ENCODE measurements at regions not wholly inside any gene's neighbourhood (a gene's known extent, or its start where the extent isn't known, plus 50 kb on each side); places are given as distances from the start of the nearest gene placed in this dataset.

DNA sequence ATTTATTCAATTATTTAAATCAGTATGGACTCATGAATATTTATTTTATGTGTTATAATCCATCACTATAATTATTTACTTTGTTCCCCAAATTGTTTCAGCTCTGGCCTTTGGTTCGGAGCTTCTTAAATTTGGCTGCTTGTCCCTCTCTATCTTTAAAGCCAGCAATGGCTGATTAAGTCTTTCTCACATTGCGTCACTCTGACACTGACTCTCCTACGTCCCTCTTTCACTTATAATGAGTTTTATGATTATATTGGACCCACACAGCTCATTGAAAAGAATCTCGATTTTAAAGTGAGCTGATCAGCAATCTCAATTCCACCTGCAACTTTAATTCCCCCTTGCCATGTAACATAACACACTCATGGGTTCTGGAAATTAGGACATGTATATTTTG lies 185.2 kb upstream of the SLC39A10 start:
- H3K4me3 ChIP-seq = no peak overlapping the region
- TF ChIP-seq POLR2AphosphoS5 (IDR thresholded peaks at IDR 0.05) (no peak), POLR2A (IDR thresholded peaks at IDR 0.05) (no peak)
- TF ChIP-seq, protein P1, sequence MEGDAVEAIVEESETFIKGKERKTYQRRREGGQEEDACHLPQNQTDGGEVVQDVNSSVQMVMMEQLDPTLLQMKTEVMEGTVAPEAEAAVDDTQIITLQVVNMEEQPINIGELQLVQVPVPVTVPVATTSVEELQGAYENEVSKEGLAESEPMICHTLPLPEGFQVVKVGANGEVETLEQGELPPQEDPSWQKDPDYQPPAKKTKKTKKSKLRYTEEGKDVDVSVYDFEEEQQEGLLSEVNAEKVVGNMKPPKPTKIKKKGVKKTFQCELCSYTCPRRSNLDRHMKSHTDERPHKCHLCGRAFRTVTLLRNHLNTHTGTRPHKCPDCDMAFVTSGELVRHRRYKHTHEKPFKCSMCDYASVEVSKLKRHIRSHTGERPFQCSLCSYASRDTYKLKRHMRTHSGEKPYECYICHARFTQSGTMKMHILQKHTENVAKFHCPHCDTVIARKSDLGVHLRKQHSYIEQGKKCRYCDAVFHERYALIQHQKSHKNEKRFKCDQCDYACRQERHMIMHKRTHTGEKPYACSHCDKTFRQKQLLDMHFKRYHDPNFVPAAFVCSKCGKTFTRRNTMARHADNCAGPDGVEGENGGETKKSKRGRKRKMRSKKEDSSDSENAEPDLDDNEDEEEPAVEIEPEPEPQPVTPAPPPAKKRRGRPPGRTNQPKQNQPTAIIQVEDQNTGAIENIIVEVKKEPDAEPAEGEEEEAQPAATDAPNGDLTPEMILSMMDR (IDR thresholded peaks at IDR 0.05 in 8 of 11, conservative IDR thresholded peaks at IDR 0.05 in 3 of 11) = no peak
- H3K4me1 ChIP-seq = peaks cover 0 to 29% (median 1%) of the 10 kb centered on the region in 6 donors
- H3K36me3 ChIP-seq = no peaks in the 10 kb centered on the region
- no peaks in the 10 kb centered on the region for H3K27me3 ChIP-seq (replicated peaks in 1 of 7)
- DNase-seq = no peak
- peaks cover 0 to 8% (median 2%) of the 10 kb centered on the region in 8 donors for H3K9me3 ChIP-seq
- H3K27ac ChIP-seq = peak overlapping the region in 6 of 8 donors; percentile 9 to 64 (median 38)
- WGBS, 5 donors = 82 to 91% (median 90%) methylated on average over 4 of the region's 4 CpGs
- intact Hi-C loops (cut with DNase I; ENCODE audit: low total_unique reads) = no loop called here

DNA sequence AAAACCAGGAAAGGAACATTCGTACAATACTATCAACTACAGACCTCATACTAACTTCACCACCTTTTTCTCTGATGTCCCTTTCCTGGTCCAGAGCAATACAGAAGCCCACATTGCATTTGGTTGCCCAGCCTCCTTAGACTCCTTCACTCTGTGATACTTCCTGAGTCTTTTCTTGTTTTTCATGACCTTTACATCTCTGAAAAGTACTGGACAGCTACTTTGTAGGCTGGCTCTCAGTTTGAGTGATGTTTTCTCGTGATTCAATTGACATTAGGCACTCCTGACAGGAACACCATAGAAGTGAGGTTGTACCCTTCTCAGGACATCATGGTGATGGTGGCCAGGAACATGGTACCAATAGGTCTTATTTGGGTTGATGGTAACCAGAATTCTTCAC lies 185.9 kb upstream of the SLC39A10 start:
- H3K27me3 ChIP-seq (replicated peaks in 1 of 7) = no peaks in the 10 kb centered on the region
- H3K36me3 ChIP-seq = no peaks in the 10 kb centered on the region
- peaks cover 0 to 29% (median 1%) of the 10 kb centered on the region in 6 donors for H3K4me1 ChIP-seq
- intact Hi-C loops (cut with DNase I; ENCODE audit: low total_unique reads) = no loop called here
- no peak for DNase-seq
- TF ChIP-seq POLR2AphosphoS5 (IDR thresholded peaks at IDR 0.05) (no peak), POLR2A (IDR thresholded peaks at IDR 0.05) (no peak)
- TF ChIP-seq, protein P1 (IDR thresholded peaks at IDR 0.05 in 8 of 11, conservative IDR thresholded peaks at IDR 0.05 in 3 of 11) = no peak
- H3K27ac ChIP-seq = no peak overlapping the region
- no peak overlapping the region for H3K4me3 ChIP-seq
- peaks cover 0 to 15% (median 8%) of the 10 kb centered on the region in 8 donors for H3K9me3 ChIP-seq
- WGBS, 5 donors = 44 to 51% (median 47%) methylated on average over 2 of the region's 2 CpGs

DNA sequence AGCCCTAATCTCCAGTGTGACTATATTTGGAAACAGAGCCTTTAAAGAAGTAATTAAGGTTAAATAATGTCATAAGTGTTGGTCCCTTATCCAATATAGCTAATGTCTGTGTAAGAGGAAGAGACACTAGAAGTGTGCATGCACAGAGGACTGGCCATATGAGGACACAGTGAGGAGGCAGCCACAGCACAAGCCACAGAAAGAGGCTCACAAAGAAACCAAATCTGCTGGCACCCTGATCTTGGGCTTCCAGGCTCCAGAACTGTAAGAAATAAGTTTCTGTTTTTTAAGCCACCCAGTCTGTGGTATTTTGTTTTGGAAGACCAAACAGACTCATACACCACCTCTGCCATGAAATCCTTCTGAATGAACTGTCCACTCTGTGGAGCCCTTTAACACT lies 186.4 kb upstream of the SLC39A10 start:
- intact Hi-C loops (cut with DNase I; ENCODE audit: low total_unique reads) = no loop called here
- no peaks in the 10 kb centered on the region for H3K36me3 ChIP-seq
- TF ChIP-seq, protein P1 (IDR thresholded peaks at IDR 0.05 in 8 of 11, conservative IDR thresholded peaks at IDR 0.05 in 3 of 11) = no peak
- no peak for TF ChIP-seq POLR2AphosphoS5 (IDR thresholded peaks at IDR 0.05)
- no peak for TF ChIP-seq POLR2A (IDR thresholded peaks at IDR 0.05)
- no peak overlapping the region for H3K27ac ChIP-seq
- no peak overlapping the region for H3K4me3 ChIP-seq
- H3K9me3 ChIP-seq = peaks cover 0 to 20% (median 10%) of the 10 kb centered on the region in 8 donors
- H3K4me1 ChIP-seq = peaks cover 0 to 29% (median 1%) of the 10 kb centered on the region in 6 donors
- no peaks in the 10 kb centered on the region for H3K27me3 ChIP-seq (replicated peaks in 1 of 7)
- no peak for DNase-seq

DNA sequence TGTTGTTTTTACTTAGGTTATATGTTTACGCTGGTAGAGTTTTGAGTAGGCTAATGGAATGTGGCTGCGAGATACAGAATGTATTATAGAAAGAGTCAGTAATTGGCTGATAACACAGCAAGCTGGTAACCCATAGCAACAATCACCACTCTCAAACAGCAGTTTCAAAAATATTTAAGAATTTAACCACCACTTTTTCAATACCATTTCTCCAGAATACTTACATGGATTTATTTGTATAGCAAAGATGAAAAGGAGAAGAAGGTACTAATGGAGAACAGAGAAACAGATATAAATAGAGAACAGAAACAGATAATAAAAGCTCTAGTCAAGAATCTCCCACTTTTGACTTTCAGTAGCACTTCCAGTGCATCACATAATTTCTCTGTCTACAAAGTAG lies 188.3 kb upstream of the SLC39A10 start:
- H3K9me3 ChIP-seq = peaks cover 0 to 22% (median 10%) of the 10 kb centered on the region in 8 donors
- TF ChIP-seq, protein P1 (IDR thresholded peaks at IDR 0.05 in 8 of 11, conservative IDR thresholded peaks at IDR 0.05 in 3 of 11) = no peak
- TF ChIP-seq POLR2AphosphoS5 (IDR thresholded peaks at IDR 0.05) (no peak), POLR2A (IDR thresholded peaks at IDR 0.05) (no peak)
- H3K27me3 ChIP-seq (replicated peaks in 1 of 7) = no peaks in the 10 kb centered on the region
- intact Hi-C loops (cut with DNase I; ENCODE audit: low total_unique reads) = no loop called here
- no peak overlapping the region for H3K4me3 ChIP-seq
- H3K4me1 ChIP-seq = peaks cover 0 to 29% (median 1%) of the 10 kb centered on the region in 6 donors
- no peak for DNase-seq
- H3K36me3 ChIP-seq = no peaks in the 10 kb centered on the region
- 85 to 96% (median 93%) methylated on average over 2 of the region's 2 CpGs for WGBS, 5 donors
- H3K27ac ChIP-seq = no peak overlapping the region

Data from spleen (tissue), 11 donors.